ENCODE measurements at regions not wholly inside any gene's neighbourhood (a gene's known extent, or its start where the extent isn't known, plus 50 kb on each side); places are given as distances from the start of the nearest gene placed in this dataset.

- TF ChIP-seq GATA3 (IDR thresholded peaks at IDR 0.05; ENCODE audit: low read depth, low read length) (no peak), GATA2 (IDR thresholded peaks at IDR 0.05; ENCODE audit: low read depth, low read length) (no peak)
These were observed 1392.9 kb downstream of the ARAP2 start for GRCh38 chr4:34851411-34851810.

All from SH-SY5Y (cell line).